Activated gamma-delta T cell treated with Interleukin-2 at 50 U/mL for 16 hours (primary cell): ENCODE measurements at regions not wholly inside any gene's neighbourhood (a gene's known extent, or its start where the extent isn't known, plus 50 kb on each side); places are given as distances from the start of the nearest gene placed in this dataset.
A peak's percentile ranks its signal among the peaks of the same experiment; 100 is the strongest.
"Not testable (repeated sequence)": the region's sequence is repeated elsewhere in the genome, so short reads cannot be mapped to it uniquely, and the experiment has no call there.

Source experiments
- DNase-seq: peaks from one replicate; pipeline ENCODE4 v3.0.0-alpha.2; 2020

DNA sequence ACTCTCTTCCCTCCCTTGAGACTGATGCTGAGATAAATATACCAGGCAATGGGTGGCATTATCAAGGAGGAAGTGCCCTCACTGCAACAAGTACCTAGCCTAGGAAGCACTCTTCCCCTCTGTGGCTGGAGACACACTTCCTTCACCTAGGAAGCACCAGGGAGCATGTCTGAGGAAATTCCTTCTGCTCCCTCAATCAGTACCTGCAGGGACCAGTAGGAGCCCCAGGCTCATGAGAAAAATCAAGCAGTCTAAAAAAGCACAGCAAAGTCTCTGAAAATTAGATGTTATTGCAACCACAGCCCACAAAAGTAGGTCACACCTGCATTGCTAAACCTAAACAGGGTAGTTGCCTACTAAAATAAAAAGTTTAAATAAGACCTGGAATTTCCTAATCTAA is 78.2 kb upstream of the TRPM1 start:
- DNase-seq: no peak

DNA sequence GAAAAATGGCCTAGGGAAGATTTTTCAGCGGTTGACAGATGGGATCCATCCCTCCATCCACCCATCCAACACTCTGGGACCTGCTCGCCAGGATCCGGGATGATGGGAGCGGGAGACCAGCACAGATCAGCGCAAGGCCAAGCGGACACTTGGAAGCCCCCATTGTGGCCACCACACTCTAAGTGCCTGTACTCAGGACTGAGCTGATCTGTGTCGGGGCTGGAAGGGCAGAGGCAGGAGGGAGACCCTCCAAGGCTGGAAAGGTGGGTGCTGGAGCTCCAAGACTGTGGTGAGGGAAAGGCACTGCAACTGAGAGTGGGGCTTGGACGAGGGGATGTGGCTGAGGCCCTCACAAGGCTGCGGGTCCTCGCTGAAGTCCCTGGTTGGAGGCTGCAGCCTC is 91.8 kb upstream of the TRPM1 start:
- no peak for DNase-seq

DNA sequence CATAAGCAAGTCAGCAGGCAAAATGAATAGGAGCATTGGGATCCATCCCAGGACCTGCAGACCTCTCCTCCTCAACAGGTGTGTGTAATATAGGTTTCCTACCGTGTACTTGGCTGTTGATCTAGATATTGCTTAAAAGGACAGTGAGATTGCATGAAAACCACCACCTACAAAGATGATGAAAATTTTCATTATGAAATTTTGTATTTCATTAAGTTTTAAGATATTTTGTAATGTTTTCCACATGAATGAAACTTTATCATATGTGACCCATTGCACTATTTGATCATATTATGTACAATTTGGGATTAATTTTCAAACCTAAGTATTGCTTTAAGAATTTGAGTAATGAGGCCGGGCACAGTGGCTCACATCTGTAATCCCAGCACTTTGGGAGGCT is 94.3 kb upstream of the TRPM1 start:
- DNase-seq: no peak

DNA sequence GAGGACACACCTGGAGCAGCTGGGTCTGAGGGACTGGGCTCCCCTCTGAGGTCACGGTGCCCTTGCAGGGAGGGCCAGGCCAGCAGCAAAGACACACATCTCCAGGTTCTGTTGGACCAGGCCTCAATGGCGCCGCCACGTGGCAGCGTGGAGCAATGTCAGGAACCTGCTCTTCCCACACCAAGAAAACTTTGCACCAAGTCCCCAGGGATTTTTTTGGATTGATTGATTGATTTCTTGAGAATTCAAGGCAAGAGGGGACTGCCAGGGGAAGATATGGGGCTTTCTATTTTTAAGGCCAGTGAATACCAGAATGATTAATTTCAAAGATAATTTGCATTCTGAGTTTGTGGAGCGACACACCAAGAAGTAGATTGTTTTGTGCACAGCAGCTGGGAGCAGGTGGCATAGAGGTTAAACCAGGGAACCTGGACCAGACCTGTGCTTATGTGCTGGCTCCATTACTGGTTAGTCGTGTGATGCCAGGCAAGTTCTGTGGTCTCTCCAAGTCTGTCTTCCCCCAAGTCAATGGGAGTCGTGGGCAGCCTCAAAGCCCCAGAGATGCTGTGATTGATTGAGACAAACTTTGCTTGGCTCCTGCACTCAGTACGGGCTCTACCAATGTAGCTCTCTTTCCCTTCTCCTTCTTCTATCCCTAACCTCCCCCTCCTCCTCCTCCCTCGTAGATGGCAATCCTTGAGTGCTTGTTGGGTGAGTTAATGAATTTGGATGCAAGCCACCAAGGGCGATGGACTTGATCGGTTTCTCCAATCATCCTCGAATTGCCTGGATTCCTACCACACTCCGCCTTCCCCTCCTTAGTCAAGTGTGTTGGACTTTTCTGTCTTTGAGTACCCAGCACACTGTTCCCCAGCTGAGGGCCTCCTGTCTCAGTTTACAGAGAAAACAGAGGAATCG is 96.2 kb upstream of the TRPM1 start:
- DNase-seq: peak; percentile 25

DNA sequence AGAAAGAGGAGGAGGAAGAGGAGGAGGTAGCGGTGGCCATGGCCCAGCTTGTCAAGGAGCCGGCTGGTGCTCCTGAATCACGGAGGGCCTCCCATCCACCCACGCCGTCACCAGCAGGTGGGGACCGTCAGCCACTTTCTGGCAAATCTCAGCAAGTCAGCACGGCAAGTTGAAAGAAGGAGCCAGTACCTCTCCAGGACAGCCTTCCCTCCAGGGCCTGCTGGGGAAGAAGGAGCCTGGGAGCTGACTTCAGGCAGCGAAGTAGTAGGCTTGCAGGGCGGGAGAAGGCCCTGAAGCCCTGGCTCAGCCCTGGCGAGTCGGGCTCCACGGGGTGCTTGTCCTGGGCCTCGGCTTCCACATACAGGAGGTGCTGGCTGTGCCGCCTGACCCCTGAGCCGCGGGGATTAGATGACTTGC is 99.2 kb upstream of the TRPM1 start:
- peak; percentile 62 for DNase-seq

DNA sequence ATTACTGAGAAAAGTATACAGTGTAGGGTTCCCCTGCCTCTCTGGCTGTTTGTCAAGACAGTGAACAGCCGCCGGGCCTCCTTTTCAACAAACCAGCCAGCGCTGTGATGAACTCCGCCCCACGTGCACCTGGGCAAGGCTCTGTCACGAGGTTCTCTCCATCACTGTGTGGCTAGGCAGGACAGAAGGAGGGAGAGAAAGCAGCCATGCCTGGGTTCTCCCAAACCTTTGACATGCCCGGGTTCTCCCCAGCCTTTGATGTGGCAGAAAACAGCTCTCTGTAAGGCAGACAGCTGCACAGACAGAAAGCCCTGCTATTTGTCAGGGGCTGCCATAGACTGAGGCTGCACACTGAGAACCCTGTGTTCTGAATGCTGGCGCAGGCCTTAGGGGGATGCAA is 101.4 kb upstream of the TRPM1 start:
- no peak for DNase-seq

DNA sequence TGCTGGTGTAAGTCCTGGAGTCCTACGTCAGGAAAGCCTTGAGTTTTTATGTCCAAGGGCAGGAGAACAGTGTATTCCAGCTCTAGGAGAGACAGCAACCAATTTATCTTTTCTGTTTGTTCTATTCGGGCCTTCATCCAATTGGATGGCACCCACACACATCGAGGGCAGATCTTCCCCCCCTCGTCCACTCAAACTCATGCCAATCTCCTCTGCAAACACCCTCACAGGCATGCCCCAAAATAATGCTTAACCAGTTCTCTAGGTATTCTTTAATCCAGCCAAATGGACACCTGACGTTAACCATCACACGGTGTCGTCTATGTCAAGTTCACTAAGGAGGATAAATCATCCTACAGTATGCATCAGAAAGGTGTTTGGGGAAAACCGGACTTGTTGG is 102.5 kb upstream of the TRPM1 start:
- no peak for DNase-seq

DNA sequence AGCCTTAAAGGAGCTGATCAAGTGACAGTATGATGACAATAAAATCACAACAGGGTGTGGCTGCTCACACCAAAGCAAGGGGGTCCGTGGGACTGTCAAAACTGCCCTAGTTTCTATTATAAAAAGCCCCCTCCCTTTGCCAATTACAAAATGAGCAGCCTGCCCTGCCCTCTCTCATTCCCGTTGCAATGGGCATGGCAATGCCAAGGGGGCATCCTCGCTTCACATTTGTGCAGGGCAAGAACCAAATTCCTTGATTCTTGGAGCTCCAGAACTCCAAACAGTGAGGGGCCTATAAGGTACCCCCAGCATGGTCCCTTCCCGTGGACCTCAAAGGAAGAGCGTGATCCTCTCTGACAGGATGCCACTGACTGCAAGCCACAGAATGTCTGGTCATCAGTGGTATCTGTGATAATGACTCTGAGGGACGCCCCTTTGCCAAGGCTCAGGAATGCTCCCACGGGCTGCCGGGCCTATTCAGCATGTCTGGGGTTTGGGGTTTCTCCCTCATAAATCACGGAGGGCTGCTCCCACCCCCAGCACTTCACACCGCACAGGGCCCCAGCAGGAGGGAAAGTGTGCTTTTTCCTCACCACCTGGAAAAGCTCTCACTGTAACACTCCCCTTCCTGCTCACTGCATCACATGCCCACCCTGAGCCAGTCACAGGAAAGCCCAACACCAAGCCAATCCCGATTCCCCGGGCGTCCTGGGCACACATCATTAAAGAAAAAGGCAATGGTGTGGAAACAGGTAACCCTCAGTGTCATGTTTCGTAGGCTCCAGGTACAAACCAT is 105.1 kb upstream of the TRPM1 start:
- DNase-seq: no peak

DNA sequence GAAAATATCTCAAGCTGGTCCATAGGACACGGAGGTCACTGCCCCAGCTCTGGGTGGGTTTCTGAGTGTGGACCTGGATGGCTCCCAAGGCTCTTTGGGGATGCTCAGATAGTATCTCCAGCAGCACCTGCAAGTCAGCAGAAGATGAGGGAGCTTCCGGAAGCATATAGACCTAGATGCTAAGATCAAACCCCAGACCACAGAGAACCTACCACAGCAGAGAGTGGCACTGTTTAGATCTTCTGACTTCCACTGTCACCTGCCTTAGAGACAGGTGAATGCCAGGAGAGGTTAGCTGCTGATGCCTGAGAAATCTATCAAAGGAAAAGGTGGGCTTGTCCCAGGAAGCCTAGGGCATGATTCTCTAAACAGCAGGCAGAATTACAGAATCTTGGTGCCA is 105.7 kb upstream of the TRPM1 start:
- DNase-seq: no peak

DNA sequence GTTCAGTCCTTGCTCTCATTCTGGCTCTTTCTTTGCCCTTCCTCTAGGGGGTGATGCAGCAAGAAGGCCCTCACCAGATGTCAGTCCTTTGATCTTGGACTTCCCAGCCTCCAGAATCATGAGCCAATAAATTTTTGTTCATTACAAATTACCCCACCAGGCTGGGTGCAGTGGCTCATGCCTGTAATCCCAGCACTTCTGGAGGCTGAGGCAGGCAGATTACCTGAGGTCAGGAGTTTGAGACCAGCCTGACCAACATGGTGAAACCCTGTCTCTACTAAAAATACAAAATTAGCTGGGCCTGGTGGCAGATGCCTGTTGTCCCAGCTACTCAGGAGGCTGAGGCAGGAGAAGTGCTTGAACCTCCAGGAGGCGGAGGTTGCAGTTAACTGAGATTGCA is 106.3 kb upstream of the TRPM1 start:
- not testable (repeated sequence) for DNase-seq

DNA sequence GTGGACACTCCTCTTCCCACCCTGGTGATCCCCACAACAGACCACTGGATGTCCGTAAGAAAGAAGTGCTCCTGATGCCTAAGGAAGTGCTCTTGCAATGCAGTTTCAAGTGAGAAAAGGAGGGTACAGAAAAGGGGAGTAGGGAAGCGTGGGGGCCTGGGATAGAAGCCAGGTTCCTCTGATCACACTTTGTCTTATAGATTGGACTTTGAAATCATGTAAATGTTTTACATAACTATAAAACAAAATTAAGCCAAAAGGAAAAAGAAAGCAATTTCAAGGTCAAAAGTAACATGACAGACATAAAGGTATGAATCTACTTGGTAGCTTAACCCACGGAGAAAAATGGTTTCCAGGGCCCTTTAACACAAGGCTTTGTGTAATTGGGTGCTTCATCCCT is 107.3 kb upstream of the TRPM1 start:
- DNase-seq: no peak

DNA sequence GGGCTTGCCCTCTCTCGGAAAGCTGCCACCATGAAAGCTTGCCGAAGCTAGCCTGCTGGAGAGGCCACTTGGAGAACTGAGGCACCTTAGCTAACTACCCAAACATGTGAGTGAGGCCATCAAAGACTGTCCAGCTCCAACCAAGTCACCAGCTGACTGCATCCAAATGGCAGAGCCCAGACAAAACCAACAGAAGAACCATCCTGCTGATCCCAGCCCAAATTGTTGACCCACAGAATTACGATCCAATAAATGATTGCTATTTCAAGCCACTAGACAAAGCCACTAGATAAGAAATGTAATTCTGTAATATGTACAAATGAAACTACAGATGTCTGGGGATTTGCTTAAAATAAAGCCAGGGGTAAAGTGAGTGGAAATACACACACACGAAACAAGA is 109.8 kb upstream of the TRPM1 start:
- DNase-seq: no peak

DNA sequence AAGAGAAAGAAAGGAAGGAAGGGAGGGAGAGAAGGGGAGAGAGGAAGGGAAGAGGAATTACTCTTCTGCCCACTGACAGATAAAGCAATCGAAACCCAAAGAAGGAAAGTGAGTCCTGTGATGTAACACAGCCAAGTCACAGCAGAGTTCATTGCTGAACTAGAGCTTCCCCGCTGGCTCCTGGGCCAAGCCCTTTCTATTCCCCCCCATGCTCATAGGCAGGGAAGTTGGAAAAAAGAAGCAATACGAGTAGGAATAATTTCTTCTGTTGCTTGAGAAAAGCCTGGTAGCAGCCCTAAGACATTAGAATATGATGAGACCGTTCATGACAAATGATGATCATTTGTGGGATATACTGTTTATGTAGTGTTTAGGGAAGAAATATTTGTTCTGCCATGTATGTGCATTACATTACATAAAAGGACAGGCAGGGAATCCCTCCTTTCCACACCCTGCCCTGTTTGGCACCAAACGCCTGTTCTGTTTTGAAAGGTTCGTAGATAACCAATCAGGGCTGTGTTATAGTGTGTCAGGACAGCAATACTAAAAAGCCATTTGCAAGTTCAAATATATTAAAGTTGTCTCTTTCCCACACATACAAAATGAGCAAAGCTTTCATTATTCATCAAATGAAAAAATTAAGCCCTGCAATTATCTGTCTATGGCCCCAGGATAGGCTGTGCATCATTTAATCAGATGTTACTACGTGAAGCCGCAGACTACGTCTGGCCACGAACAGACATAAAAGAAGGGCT is 111.0 kb upstream of the TRPM1 start:
- no peak for DNase-seq

DNA sequence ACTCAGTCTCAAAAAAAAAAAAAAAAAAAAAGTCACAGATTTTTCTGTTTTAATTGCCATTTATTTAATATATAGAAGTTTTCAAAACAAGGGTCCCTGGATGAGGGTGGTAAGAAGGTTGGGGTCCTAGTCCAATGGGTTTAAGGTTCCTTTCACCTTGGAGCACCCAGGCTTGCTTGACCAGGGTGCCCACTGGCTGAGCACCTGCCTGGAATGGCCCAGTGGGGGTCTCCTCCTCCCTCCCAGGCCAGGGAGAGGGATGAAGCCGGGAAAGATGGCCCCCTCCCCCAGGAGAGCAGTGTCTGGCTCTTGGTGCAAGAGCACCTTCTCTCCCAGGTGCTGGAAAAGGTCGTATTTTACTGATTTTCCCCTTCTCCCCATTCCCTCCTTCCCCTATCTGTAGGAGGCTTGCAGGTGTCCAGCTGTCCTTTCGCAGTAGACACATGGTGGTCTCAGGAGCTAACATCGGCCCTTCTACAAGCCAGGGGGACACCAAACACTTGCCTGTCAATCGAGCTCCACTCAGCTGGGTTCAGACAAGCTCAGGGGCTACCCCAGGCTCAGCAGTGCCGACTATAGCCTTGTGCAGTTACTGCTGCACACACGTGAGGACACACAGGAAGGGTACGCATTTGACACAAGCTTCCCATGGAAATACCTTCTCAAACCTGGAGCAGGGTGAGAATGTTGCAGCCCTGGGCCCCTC is 112.3 kb upstream of the KLF13 start:
- DNase-seq: no peak

DNA sequence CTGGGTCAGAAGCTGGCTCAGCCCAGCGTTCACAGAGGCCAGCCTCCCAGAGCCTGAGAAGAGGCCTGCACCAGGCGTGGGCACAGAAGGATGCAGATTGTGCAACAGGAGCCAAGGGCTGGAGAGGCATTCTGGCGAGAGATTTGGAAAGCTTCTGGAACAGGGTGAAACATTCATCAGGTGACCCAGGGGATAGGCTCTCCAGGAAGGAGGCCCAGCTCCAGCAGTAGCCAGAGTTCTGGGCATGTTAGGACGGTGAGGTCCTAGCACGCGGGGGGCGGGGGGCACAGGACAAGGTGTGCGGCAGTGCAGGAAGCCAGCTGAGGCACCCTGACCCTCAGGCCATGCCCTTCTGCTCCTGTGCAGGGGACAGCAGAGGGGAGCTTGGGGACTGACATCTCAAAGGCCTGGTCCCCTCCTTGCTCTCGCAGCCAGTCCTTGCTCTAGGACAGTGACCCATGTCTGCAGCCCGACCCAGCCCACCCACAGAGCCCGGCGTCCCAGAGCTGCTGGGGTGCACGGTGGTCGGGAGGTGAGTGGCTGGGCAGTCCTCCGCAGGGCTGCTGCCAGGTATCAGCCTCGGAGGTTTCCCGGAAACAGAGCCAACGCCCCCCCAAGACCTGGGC is 111.7 kb upstream of the KLF13 start:
- no peak for DNase-seq

DNA sequence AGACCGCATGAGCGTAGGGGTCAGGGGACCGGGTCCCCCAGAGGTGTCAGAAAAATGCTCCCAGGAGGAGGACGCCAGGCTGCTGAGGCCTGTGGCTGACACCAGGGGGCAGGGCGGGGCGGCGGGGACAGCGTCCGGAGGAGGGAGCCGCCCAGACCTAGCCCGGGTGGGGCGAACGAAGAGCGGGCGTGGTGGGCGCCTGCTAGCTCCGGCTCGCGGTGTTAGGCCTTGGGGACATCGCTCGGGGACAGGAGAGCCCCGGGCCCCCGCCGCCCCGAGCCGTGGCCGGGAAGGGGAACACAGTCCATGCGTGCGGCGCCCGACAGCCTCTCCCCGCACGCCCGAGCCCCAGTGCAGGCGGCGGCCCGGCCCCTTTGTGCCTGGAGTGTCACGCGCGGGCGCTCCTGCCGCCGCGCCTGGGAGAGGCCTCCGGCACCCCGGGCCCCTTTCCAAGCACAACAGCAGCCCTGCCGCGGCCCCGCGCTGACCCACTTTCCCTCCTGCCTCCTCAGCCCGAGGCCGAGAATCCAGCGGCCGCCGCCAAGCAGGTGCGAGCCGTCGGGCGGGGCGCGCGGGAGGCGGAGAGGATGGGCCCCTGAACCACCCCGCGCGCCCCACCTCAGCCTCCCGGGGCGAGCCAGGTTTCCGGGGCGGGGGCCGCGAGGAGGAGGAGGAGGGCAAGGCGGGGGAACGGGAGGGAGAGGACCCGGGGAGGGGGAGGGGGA is 111.0 kb upstream of the KLF13 start:
- DNase-seq: peak; percentile 82

DNA sequence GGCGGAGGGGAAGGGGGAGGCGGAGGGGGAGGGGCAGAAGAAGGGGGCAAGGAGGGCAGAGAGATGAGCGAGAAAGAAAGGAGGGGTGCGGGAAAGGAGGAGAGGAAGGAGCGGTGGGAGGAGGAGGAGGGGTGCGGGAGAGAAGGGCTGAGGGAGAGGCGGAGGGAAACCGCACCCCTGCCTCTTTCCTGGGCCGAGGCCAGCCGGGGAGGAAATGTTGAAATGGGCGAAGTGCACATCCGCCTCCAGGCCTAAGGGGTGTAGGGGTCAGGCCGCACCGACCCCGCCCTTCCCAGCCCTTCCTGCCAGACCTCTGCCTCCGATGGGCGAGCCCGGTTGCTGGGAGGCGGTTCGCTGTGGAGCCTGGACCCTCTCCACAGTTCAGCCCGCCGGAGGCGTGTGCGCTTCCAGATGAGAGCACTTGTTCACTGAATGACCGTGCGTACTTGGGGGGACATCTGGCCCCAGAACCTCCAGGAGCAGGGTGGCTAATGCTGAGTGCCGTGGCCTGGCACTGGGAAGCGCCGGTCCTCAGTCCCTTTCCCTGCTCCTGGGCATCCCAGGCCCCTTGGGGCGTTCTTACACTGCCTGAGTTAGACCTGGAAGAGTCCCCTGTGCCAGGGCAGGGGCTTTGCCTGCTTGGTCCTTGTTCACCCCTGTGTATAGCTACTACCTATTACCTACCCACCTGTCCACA is 110.3 kb upstream of the KLF13 start:
- peak; percentile 51 for DNase-seq

DNA sequence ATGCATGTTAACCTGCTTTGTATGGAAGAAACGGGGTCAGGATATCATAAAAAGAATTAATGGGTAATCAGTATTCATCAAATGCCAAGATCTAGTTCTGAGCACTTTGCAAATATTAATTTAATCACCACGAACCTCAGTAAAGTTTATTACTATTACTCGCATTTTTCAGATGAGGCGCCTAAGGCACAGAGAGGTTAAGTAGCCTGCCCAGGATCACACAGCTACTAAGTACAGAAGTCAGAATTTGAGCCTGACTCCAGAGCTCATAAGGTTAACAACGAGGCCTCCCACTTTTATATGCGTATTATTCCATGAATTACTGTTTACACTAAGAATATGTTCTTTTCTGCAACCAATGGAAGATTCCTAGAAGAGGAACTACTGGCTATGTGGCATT is 109.6 kb upstream of the KLF13 start:
- no peak for DNase-seq

DNA sequence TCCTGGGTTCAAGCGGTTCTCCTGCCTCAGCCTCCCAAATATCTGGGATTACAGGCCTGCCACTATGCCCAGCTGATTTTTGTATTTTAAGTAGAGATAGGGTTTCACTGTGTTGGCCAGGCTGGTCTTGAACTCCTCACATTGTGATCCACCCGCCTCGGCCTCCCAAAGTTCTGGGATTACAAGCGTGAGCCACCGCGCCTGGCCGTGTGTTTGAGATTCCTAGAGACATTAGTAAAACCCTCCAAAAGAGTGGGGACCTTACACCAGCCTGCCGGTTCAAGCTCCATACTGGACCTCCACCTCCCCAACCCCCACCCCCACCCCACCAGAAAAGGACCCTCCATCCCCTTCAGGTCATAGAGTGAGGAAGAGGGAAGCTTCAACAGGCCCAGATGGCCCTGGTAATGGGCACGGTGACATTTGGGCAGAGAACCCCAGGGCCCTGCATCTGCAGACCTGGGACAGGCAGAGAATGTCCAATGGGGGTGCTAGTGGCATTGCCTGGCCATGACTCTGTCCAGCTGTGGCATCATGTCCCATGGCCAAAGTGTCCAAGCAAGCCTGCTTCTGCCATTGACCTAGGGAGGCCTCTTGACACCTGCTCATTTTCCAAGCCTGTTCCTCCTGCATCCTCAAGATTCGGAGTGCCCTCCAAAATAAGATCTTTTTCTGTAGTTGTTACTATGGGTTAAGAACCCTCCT is 108.9 kb upstream of the KLF13 start:
- no peak for DNase-seq

DNA sequence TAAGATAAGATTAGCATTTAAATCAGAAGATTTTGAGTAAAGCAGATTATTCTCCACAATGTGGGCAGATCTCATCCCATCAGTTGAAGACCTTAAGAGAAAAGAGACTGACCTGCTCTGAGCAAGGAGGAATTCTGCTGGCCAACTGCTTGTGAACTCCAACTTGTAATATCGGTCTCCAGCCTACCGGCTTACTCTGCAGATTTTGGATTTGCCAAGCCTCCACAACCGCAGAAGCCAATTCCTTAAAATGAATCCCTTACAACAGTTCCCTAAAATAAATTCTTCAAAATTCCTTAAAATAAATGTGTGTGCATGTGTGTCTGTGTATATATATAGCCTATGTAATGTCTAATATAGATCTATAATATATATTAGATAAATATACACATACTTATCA is 107.4 kb upstream of the KLF13 start:
- no peak for DNase-seq
